GM23338 (cell line): ENCODE measurements at regions not wholly inside any gene's neighbourhood (a gene's known extent, or its start where the extent isn't known, plus 50 kb on each side); places are given as distances from the start of the nearest gene placed in this dataset.

Experiments used
- ATAC-seq: fragments of 200-7000 bp; cut with Tn5 transposase; 3 replicates; pipeline ENCODE4 v1.9.1; 2020
- DNase-seq: peaks from one replicate; pipeline ENCODE4 v3.0.0-alpha.2; 2015; ENCODE audit warnings: low spot score
- H2AFZ ChIP-seq: fragments of 200-600 bp; sonication (generic); 2 replicates; pipeline ENCODE4 v1.8.0; 2016; ENCODE audit warnings: antibody characterized with exemption, mild to moderate bottlenecking, moderate library complexity
- H3F3A ChIP-seq: fragments of 200-600 bp; sonication (generic); replicated peaks from 2 replicates; pipeline ENCODE4 v1.8.0; 2017; ENCODE audit warnings: antibody characterized with exemption, mixed run types, low read depth
- H3K27ac ChIP-seq: fragments of 200-600 bp; sonication (generic); 2 replicates; pipeline ENCODE4 v1.6.1; 2016; ENCODE audit warnings: low read depth
- H3K27me3 ChIP-seq: fragments of 200-600 bp; sonication (generic); 2 replicates; pipeline ENCODE4 v1.8.0; 2016; ENCODE audit warnings: mild to moderate bottlenecking, mixed run types, moderate library complexity; ENCODE audit not compliant: insufficient read depth
- H3K36me3 ChIP-seq: fragments of 200-600 bp; sonication (generic); 2 replicates; pipeline ENCODE4 v1.8.0; 2016; ENCODE audit warnings: mild to moderate bottlenecking; ENCODE audit not compliant: insufficient read depth
- H3K4me1 ChIP-seq: fragments of 200-600 bp; sonication (generic); 2 replicates; pipeline ENCODE4 v1.8.0; 2016; ENCODE audit warnings: mild to moderate bottlenecking, moderate library complexity; ENCODE audit not compliant: insufficient read depth
- H3K4me2 ChIP-seq: fragments of 200-600 bp; sonication (generic); 2 replicates; pipeline ENCODE4 v1.7.1; 2017; ENCODE audit warnings: mixed run types
- H3K4me3 ChIP-seq: fragments of 200-600 bp; sonication (generic); 2 replicates; pipeline ENCODE4 v1.6.1; 2016; ENCODE audit warnings: mixed run types
- H3K79me2 ChIP-seq: fragments of 200-600 bp; sonication (generic); replicated peaks from 2 replicates; pipeline ENCODE4 v1.8.0; 2017; ENCODE audit warnings: mild to moderate bottlenecking; ENCODE audit not compliant: insufficient read depth
- H3K9me2 ChIP-seq: fragments of 200-600 bp; sonication (generic); 2 replicates; pipeline ENCODE4 v1.8.0; 2017; ENCODE audit not compliant: insufficient read depth
- H4K20me1 ChIP-seq: fragments of 200-600 bp; sonication (generic); replicated peaks from 2 replicates; pipeline ENCODE4 v1.8.0; 2017; ENCODE audit warnings: mild to moderate bottlenecking; ENCODE audit not compliant: insufficient read depth
- H3K27ac Mint-ChIP-seq: 2 replicates; pipeline ENCODE4 v1.8.0; 2020; ENCODE audit warnings: inconsistent platforms, mild to moderate bottlenecking, moderate library complexity, mixed read lengths
- H3K27me3 Mint-ChIP-seq: 3 replicates; pipeline ENCODE4 v1.8.0; 2022; ENCODE audit warnings: low read depth, mild to moderate bottlenecking, moderate library complexity, mixed read lengths, inconsistent platforms; ENCODE audit not compliant: insufficient read depth, poor library complexity
- H3K36me3 Mint-ChIP-seq: 3 replicates; pipeline ENCODE4 v1.8.0; 2021; ENCODE audit warnings: low read depth, mild to moderate bottlenecking, inconsistent platforms, moderate library complexity, mixed read lengths
- H3K4me1 Mint-ChIP-seq: 3 replicates; pipeline ENCODE4 v1.8.0; 2020; ENCODE audit warnings: mild to moderate bottlenecking, inconsistent platforms, mixed read lengths
- H3K4me3 Mint-ChIP-seq: 3 replicates; pipeline ENCODE4 v1.8.0; 2021; ENCODE audit warnings: moderate library complexity, mild to moderate bottlenecking, inconsistent platforms, mixed read lengths
- H3K9me3 Mint-ChIP-seq: 3 replicates; pipeline ENCODE4 v1.8.0; 2020; ENCODE audit warnings: moderate library complexity, mild to moderate bottlenecking, inconsistent platforms, mixed read lengths
- CREB1 ChIP-seq: fragments of 250-450 bp; sonication (Bioruptor Pico); IDR thresholded peaks from 2 replicates; pipeline ENCODE4 v1.5.0; 2020; ENCODE audit warnings: low read depth, mild to moderate bottlenecking, moderate library complexity
- EZH2 ChIP-seq: fragments of 200-600 bp; sonication (generic); IDR thresholded peaks from one replicate; pipeline ENCODE4 v1.8.0; 2017; ENCODE audit warnings: antibody characterized with exemption, mild to moderate bottlenecking, low read depth; ENCODE audit not compliant: unreplicated experiment
- EZH2phosphoT487 ChIP-seq: fragments of 200-600 bp; sonication (generic); IDR thresholded peaks from one replicate; pipeline ENCODE4 v1.8.1; 2018; ENCODE audit warnings: antibody characterized with exemption; ENCODE audit not compliant: unreplicated experiment
- JUNB ChIP-seq: IDR thresholded peaks from one replicate; pipeline ENCODE4 v1.6.1; 2016; ENCODE audit warnings: antibody characterized with exemption; ENCODE audit not compliant: unreplicated experiment
- POLR2AphosphoS5 ChIP-seq: IDR thresholded peaks from 2 replicates; pipeline ENCODE4 v1.6.1; 2016; ENCODE audit warnings: antibody characterized with exemption, low read depth
- ZNF114 ChIP-seq: fragments of 250-450 bp; sonication (Bioruptor Pico); IDR thresholded peaks from 2 replicates; pipeline ENCODE4 v1.5.0; 2020; ENCODE audit warnings: mild to moderate bottlenecking, moderate library complexity
- ZNF331 ChIP-seq: fragments of 250-450 bp; sonication (Bioruptor Pico); IDR thresholded peaks from 2 replicates; pipeline ENCODE4 v1.5.0; 2020; ENCODE audit warnings: low read depth, mild to moderate bottlenecking, moderate library complexity
- TF ChIP-seq, protein P1 (sequence below): fragments of 250-450 bp; sonication (Bioruptor Pico); IDR thresholded peaks from 2 replicates; pipeline ENCODE4 v1.5.0; 2020; ENCODE audit warnings: mild to moderate bottlenecking, moderate library complexity
- TF ChIP-seq, protein P2 (sequence below): IDR thresholded peaks from 2 replicates; pipeline ENCODE4 v1.6.1; 2016; ENCODE audit warnings: antibody characterized with exemption

DNA sequence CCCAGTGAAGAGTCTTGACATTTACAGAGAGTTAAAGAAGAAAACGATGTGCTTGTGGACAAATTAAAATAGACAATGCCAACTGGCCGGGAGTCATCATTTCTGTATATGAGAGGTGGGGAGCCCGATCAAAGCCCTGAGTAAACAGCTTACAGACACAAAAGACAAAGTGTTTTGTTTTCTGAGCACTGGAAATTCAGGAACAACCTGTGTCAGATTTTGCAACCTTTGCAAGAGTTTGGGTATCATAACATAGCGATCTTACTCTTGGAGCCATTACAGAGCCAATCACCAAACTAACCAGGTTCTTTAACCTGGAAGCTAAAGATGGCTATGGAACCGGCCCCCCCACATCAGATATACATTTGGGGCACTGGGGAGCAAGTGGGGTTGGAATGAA lies 101.9 kb upstream of the LRIG1 start (continued):
- TF ChIP-seq, protein P1, sequence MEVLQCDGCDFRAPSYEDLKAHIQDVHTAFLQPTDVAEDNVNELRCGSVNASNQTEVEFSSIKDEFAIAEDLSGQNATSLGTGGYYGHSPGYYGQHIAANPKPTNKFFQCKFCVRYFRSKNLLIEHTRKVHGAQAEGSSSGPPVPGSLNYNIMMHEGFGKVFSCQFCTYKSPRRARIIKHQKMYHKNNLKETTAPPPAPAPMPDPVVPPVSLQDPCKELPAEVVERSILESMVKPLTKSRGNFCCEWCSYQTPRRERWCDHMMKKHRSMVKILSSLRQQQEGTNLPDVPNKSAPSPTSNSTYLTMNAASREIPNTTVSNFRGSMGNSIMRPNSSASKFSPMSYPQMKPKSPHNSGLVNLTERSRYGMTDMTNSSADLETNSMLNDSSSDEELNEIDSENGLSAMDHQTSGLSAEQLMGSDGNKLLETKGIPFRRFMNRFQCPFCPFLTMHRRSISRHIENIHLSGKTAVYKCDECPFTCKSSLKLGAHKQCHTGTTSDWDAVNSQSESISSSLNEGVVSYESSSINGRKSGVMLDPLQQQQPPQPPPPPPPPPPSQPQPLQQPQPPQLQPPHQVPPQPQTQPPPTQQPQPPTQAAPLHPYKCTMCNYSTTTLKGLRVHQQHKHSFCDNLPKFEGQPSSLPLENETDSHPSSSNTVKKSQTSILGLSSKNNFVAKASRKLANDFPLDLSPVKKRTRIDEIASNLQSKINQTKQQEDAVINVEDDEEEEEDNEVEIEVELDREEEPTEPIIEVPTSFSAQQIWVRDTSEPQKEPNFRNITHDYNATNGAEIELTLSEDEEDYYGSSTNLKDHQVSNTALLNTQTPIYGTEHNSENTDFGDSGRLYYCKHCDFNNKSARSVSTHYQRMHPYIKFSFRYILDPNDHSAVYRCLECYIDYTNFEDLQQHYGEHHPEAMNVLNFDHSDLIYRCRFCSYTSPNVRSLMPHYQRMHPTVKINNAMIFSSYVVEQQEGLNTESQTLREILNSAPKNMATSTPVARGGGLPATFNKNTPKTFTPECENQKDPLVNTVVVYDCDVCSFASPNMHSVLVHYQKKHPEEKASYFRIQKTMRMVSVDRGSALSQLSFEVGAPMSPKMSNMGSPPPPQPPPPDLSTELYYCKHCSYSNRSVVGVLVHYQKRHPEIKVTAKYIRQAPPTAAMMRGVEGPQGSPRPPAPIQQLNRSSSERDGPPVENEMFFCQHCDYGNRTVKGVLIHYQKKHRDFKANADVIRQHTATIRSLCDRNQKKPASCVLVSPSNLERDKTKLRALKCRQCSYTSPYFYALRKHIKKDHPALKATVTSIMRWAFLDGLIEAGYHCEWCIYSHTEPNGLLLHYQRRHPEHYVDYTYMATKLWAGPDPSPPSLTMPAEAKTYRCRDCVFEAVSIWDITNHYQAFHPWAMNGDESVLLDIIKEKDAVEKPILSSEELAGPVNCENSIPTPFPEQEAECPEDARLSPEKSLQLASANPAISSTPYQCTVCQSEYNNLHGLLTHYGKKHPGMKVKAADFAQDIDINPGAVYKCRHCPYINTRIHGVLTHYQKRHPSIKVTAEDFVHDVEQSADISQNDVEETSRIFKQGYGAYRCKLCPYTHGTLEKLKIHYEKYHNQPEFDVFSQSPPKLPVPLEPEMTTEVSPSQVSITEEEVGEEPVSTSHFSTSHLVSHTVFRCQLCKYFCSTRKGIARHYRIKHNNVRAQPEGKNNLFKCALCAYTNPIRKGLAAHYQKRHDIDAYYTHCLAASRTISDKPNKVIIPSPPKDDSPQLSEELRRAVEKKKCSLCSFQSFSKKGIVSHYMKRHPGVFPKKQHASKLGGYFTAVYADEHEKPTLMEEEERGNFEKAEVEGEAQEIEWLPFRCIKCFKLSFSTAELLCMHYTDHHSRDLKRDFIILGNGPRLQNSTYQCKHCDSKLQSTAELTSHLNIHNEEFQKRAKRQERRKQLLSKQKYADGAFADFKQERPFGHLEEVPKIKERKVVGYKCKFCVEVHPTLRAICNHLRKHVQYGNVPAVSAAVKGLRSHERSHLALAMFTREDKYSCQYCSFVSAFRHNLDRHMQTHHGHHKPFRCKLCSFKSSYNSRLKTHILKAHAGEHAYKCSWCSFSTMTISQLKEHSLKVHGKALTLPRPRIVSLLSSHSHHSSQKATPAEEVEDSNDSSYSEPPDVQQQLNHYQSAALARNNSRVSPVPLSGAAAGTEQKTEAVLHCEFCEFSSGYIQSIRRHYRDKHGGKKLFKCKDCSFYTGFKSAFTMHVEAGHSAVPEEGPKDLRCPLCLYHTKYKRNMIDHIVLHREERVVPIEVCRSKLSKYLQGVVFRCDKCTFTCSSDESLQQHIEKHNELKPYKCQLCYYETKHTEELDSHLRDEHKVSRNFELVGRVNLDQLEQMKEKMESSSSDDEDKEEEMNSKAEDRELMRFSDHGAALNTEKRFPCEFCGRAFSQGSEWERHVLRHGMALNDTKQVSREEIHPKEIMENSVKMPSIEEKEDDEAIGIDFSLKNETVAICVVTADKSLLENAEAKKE (CRISPR knock-in tag): no peak
- TF ChIP-seq POLR2AphosphoS5 (no peak), ZNF331 (no peak), JUNB (no peak), CREB1 (CRISPR knock-in tag) (no peak), EZH2phosphoT487 (no peak), ZNF114 (CRISPR knock-in tag) (no peak)

DNA sequence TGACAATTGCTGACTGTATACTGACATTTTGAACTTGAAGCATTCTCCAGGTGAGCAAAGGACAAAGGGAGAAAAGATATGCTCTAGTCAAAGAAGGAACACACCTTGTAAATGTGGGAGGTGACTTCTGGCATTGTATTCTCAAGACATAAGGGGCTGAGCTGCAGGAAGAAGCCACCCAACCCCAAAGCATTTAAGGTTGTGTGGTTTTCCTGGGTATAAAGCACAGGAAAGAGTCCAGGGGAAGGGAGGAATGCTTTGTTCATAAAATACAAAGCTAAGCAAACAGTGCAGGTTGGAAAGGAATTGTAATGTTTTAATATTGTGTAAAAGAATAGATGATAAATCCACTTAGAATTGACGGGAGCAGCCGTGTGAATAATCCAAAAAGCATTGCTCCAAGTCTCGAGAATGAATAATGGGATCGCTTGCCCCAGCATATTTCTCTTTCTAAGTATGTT lies 102.4 kb upstream of the LRIG1 start:
- no peak for DNase-seq
- no peaks in the 10 kb centered on the region for H3F3A ChIP-seq
- ATAC-seq: no peak
- H3K36me3 Mint-ChIP-seq: no peaks in the 10 kb centered on the region
- H3K9me2 ChIP-seq: 0 out of 2 replicates have a peak, but pooled peaks cover 8% of the 10 kb centered on the region
- no peaks in the 10 kb centered on the region for H3K9me3 Mint-ChIP-seq
- no peaks in the 10 kb centered on the region for H3K36me3 ChIP-seq
- H3K27me3 ChIP-seq: no peaks in the 10 kb centered on the region
- peaks cover 4% of the 10 kb centered on the region for H3K27me3 Mint-ChIP-seq
- H3K27ac Mint-ChIP-seq: no peak overlapping the region
- peak overlapping the region; percentile 85; the same call in 1 of the 2 replicates for H2AFZ ChIP-seq
- no peak overlapping the region for H3K27ac ChIP-seq
- peaks cover 11% of the 10 kb centered on the region; the same call in 2 of the 3 replicates for H3K4me1 Mint-ChIP-seq
- H3K4me1 ChIP-seq: peaks cover 8% of the 10 kb centered on the region; the same call in 1 of the 2 replicates
- no peak overlapping the region for H3K4me2 ChIP-seq
- H4K20me1 ChIP-seq: no peaks in the 10 kb centered on the region
- no peak overlapping the region for H3K4me3 ChIP-seq
- no peaks in the 10 kb centered on the region for H3K79me2 ChIP-seq
- no peak overlapping the region for H3K4me3 Mint-ChIP-seq
- no peak for TF ChIP-seq EZH2
- TF ChIP-seq, protein P2, sequence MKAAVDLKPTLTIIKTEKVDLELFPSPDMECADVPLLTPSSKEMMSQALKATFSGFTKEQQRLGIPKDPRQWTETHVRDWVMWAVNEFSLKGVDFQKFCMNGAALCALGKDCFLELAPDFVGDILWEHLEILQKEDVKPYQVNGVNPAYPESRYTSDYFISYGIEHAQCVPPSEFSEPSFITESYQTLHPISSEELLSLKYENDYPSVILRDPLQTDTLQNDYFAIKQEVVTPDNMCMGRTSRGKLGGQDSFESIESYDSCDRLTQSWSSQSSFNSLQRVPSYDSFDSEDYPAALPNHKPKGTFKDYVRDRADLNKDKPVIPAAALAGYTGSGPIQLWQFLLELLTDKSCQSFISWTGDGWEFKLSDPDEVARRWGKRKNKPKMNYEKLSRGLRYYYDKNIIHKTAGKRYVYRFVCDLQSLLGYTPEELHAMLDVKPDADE: no peak
- TF ChIP-seq EZH2phosphoT487: no peak
- no peak for TF ChIP-seq CREB1 (CRISPR knock-in tag)
- TF ChIP-seq, protein P1 (CRISPR knock-in tag): no peak
- no peak for TF ChIP-seq ZNF114 (CRISPR knock-in tag)
- TF ChIP-seq POLR2AphosphoS5: no peak
